Endothelial cell of umbilical vein (primary cell): ENCODE measurements at regions not wholly inside any gene's neighbourhood (a gene's known extent, or its start where the extent isn't known, plus 50 kb on each side); places are given as distances from the start of the nearest gene placed in this dataset.

Experiments
- BruUV-seq: library from RNA; stranded (reverse); fragments of 400-500 nt; replicated peaks from 2 replicates; lab custom pipeline; 2021; lab: Mats Ljungman, UMichigan
- CTCF ChIA-PET: fragments of 300-600, 350-600 bp; sonication (Branson Sonifier 250); formaldehyde crosslinking; loops from one replicate; lab custom pipeline; 2021; ENCODE audit warnings: antibody characterized with exemption, inconsistent platforms; lab: Charles Lee
- POLR2A ChIA-PET: fragments of 300-600, 350-600 bp; sonication (Branson Sonifier 250); formaldehyde crosslinking; loops from one replicate; lab custom pipeline; 2021; ENCODE audit warnings: antibody characterized with exemption, inconsistent platforms; lab: Charles Lee
- DNase-seq: peaks from one replicate; pipeline ENCODE4 v3.0.0-alpha.2; 2011; ENCODE audit warnings: low read depth, low spot score
- FAIRE-seq: peaks from 2 replicates; lab custom pipeline; 2011; peaks lifted over from hg19 to GRCh38; lab: Jason Lieb, UNC
- H2AFZ ChIP-seq: 2 replicates; pipeline ENCODE4 v1.6.0; 2012; ENCODE audit warnings: low read depth, low read length, control low read depth, inconsistent platforms
- H3K27ac ChIP-seq: 2 replicates; pipeline ENCODE4 v1.5.1; 2011; ENCODE audit warnings: low read depth, mild to moderate bottlenecking, control low read depth, low read length, moderate library complexity; ENCODE audit not compliant: insufficient read depth
- H3K27me3 ChIP-seq, 2 experiments: 2 replicates each; pipeline versions ENCODE4 v1.6.0 to v1.6.1; 2011; ENCODE audit warnings: low read length in 2 of 2, mixed read lengths in 1 of 2; ENCODE audit not compliant: control insufficient read depth in 2 of 2, insufficient read depth in 2 of 2
- H3K36me3 ChIP-seq, 2 experiments: 2 replicates in 1 of 2; 3 replicates in 1 of 2; pipeline ENCODE4 v1.5.1; 2011; ENCODE audit warnings: low read length in 2 of 2, mild to moderate bottlenecking in 1 of 2, moderate library complexity in 1 of 2; ENCODE audit not compliant: control insufficient read depth in 2 of 2, insufficient read depth in 2 of 2; ENCODE audit errors: extremely low read depth in 1 of 2
- H3K4me1 ChIP-seq: 3 replicates; pipeline ENCODE4 v1.5.1; 2011; ENCODE audit warnings: mild to moderate bottlenecking, low read length; ENCODE audit not compliant: control insufficient read depth, insufficient read depth; ENCODE audit errors: extremely low read depth
- H3K4me2 ChIP-seq: 2 replicates; pipeline ENCODE4 v1.6.1; 2011; ENCODE audit warnings: low read length, control low read depth, mixed read lengths; ENCODE audit not compliant: insufficient read depth
- H3K4me3 ChIP-seq, 3 experiments: fragments of 200-600 bp in 1 of 3; sonication (generic), shearing (Covaris generic) in 1 of 3; replicated peaks in 1 of 3; 2 replicates each; pipeline ENCODE4 v1.5.1; 2011 to 2016; ENCODE audit warnings: control low read depth in 3 of 3, low read length in 3 of 3, mild to moderate bottlenecking in 2 of 3, inconsistent platforms in 1 of 3, low read depth in 1 of 3, moderate library complexity in 1 of 3; ENCODE audit not compliant: insufficient read depth in 1 of 3
- H3K79me2 ChIP-seq: 2 replicates; pipeline ENCODE4 v1.6.0; 2012; ENCODE audit warnings: low read length, inconsistent platforms; ENCODE audit not compliant: control insufficient read depth, insufficient read depth
- H3K9ac ChIP-seq: replicated peaks from 2 replicates; pipeline ENCODE3; 2011; ENCODE audit warnings: low read length, control low read depth; ENCODE audit not compliant: insufficient read depth; ENCODE audit errors: extremely low read depth
- H3K9me1 ChIP-seq: replicated peaks from 3 replicates; pipeline ENCODE4 v1.6.0; 2011; ENCODE audit warnings: mild to moderate bottlenecking, low read length; ENCODE audit not compliant: control insufficient read depth, insufficient read depth; ENCODE audit errors: extremely low read depth
- H3K9me3 ChIP-seq: replicated peaks from 2 replicates; pipeline ENCODE4 v1.5.1; 2012; ENCODE audit warnings: low read length, inconsistent platforms; ENCODE audit not compliant: control insufficient read depth, insufficient read depth
- H4K20me1 ChIP-seq: replicated peaks from 2 replicates; pipeline ENCODE3; 2011; ENCODE audit warnings: mild to moderate bottlenecking, low read length; ENCODE audit not compliant: control insufficient read depth, insufficient read depth; ENCODE audit errors: extremely low read depth
- EZH2 ChIP-seq: IDR thresholded peaks from 2 replicates; pipeline ENCODE4 v1.6.1; 2012; ENCODE audit warnings: borderline replicate concordance, low read depth, mild to moderate bottlenecking, moderate library complexity, low read length, inconsistent platforms; ENCODE audit not compliant: severe bottlenecking
- FOS ChIP-seq: IDR thresholded peaks from 2 replicates; pipeline ENCODE4 v1.6.1; 2011; ENCODE audit warnings: mild to moderate bottlenecking, low read length, moderate library complexity, borderline replicate concordance; ENCODE audit not compliant: insufficient read depth
- GATA2 ChIP-seq: IDR thresholded peaks from 2 replicates; pipeline ENCODE4 v1.7.0; 2011; ENCODE audit warnings: low read depth, mild to moderate bottlenecking, moderate library complexity, mixed read lengths, low read length; ENCODE audit not compliant: insufficient read length, insufficient read depth
- JUN ChIP-seq: IDR thresholded peaks from 2 replicates; pipeline ENCODE4 v1.6.1; 2011; ENCODE audit warnings: borderline replicate concordance, low read depth; ENCODE audit not compliant: insufficient read length, insufficient read depth
- MYC ChIP-seq: IDR thresholded peaks from one replicate; pipeline ENCODE4 v1.6.1; 2011; ENCODE audit warnings: mild to moderate bottlenecking, low read depth, low read length
- POLR2A ChIP-seq: IDR thresholded peaks from 2 replicates; pipeline ENCODE4 v1.6.1; 2012; ENCODE audit warnings: low read depth, mild to moderate bottlenecking, control low read depth, low read length
- POLR2AphosphoS5 ChIP-seq: IDR thresholded peaks from 2 replicates; pipeline ENCODE4 v1.6.1; 2012; ENCODE audit warnings: low read depth, mild to moderate bottlenecking, control low read depth, low read length, moderate library complexity; ENCODE audit not compliant: insufficient read depth
- dilution Hi-C: fragments of 300-500 bp; cut with MboI; formaldehyde crosslinking; loops from one replicate; pipeline ENCODE4 v1.15.0; 2019; ENCODE audit warnings: low sequenced_read_pairs; ENCODE audit not compliant: extremely low pct_ligation_motif_present
- intact Hi-C: fragments of 100-400 bp; cut with micrococcal nuclease; formaldehyde crosslinking; loops from one replicate; pipeline ENCODE4 v1.10.0; 2022
- TF ChIP-seq, protein P1 (sequence below): IDR thresholded peaks from 2 replicates; pipeline ENCODE4 v1.6.1; 2011; ENCODE audit not compliant: insufficient read depth, insufficient read length
- TF ChIP-seq, protein P2 (sequence below), 2 donors: IDR thresholded peaks; 1 replicate in 1 of 2; 2 replicates in 1 of 2; pipeline ENCODE4 v1.5.1; 2011; ENCODE audit warnings: low read length in 2 of 2, mild to moderate bottlenecking in 2 of 2, moderate library complexity in 2 of 2, control low read depth in 1 of 2, inconsistent platforms in 1 of 2, low read depth in 1 of 2; ENCODE audit not compliant: insufficient read depth in 1 of 2; ENCODE audit errors: extremely low read depth in 1 of 2

- intact Hi-C loops: no loop called here
- no peaks in the 10 kb centered on the region for H3K4me1 ChIP-seq
- H3K9ac ChIP-seq: no peak overlapping the region
- no peaks in the 10 kb centered on the region for H4K20me1 ChIP-seq
- H3K4me3 ChIP-seq: no peak overlapping the region
- DNase-seq: no peak
- no peaks in the 10 kb centered on the region for H3K36me3 ChIP-seq
- TF ChIP-seq MYC: no peak
- TF ChIP-seq GATA2: no peak
- no peak for TF ChIP-seq FOS
- TF ChIP-seq, protein P1, sequence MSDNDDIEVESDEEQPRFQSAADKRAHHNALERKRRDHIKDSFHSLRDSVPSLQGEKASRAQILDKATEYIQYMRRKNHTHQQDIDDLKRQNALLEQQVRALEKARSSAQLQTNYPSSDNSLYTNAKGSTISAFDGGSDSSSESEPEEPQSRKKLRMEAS: no peak
- TF ChIP-seq, protein P2, sequence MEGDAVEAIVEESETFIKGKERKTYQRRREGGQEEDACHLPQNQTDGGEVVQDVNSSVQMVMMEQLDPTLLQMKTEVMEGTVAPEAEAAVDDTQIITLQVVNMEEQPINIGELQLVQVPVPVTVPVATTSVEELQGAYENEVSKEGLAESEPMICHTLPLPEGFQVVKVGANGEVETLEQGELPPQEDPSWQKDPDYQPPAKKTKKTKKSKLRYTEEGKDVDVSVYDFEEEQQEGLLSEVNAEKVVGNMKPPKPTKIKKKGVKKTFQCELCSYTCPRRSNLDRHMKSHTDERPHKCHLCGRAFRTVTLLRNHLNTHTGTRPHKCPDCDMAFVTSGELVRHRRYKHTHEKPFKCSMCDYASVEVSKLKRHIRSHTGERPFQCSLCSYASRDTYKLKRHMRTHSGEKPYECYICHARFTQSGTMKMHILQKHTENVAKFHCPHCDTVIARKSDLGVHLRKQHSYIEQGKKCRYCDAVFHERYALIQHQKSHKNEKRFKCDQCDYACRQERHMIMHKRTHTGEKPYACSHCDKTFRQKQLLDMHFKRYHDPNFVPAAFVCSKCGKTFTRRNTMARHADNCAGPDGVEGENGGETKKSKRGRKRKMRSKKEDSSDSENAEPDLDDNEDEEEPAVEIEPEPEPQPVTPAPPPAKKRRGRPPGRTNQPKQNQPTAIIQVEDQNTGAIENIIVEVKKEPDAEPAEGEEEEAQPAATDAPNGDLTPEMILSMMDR (IDR thresholded peaks at IDR 0.05; ENCODE audit: extremely low read depth in 1 of 2, insufficient read depth in 1 of 2, low read depth in 1 of 2, low read length in 2 of 2): no peak
- TF ChIP-seq EZH2: no peak
- TF ChIP-seq POLR2AphosphoS5: no peak
- TF ChIP-seq POLR2A: no peak
- TF ChIP-seq JUN: no peak
- dilution Hi-C loops: no loop called here
- H3K9me3 ChIP-seq: no peaks in the 10 kb centered on the region
- H3K9me1 ChIP-seq: no peaks in the 10 kb centered on the region
- no peak for FAIRE-seq
- no peak overlapping the region for H3K27ac ChIP-seq
- no peak overlapping the region for H3K4me2 ChIP-seq
- ChIA-PET POLR2A (no interaction called here), CTCF (no interaction called here)
- no peak overlapping the region for H2AFZ ChIP-seq
- H3K79me2 ChIP-seq: no peaks in the 10 kb centered on the region
- H3K27me3 ChIP-seq: peaks cover 0 to 3% of the 10 kb centered on the region in 2 experiments
- no TSS peak for BruUV-seq
Measured at GRCh38 chr15:62825191-62825590, 217.4 kb upstream of the TPM1 start.
